Breast epithelium (tissue), 4 donors: ENCODE measurements at regions not wholly inside any gene's neighbourhood (a gene's known extent, or its start where the extent isn't known, plus 50 kb on each side); places are given as distances from the start of the nearest gene placed in this dataset.

Experiments
- DNase-seq, 2 donors: peaks; one replicate each; pipeline ENCODE4 v3.0.0-alpha.2; 2019; ENCODE audit warnings: low spot score in 2 of 2
- H3K27ac ChIP-seq, 2 donors: fragments of 200-600 bp; sonication (generic) in 1 of 2; one replicate each; pipeline ENCODE4 v1.5.1; 2016 to 2019; ENCODE audit warnings: mild to moderate bottlenecking in 1 of 2
- H3K27me3 ChIP-seq, 2 donors: fragments of 200-600 bp; sonication (generic) in 1 of 2; one replicate each; pipeline versions ENCODE4 v1.5.1 to v1.6.0; 2017 to 2019; ENCODE audit warnings: control low read depth in 1 of 2, mild to moderate bottlenecking in 1 of 2
- H3K36me3 ChIP-seq: fragments of 200-600 bp; one replicate; pipeline ENCODE4 v1.5.1; 2019
- H3K4me1 ChIP-seq, 2 donors: fragments of 200-600 bp; sonication (generic); one replicate each; pipeline ENCODE4 v1.5.1; 2016 to 2019; ENCODE audit warnings: control low read depth in 1 of 2
- H3K4me3 ChIP-seq, 3 donors: fragments of 200-600 bp; sonication (generic); 1 replicate in 2 of 3; 2 replicates in 1 of 3; pipeline ENCODE4 v1.5.1; 2016 to 2019; ENCODE audit warnings: mild to moderate bottlenecking in 3 of 3, moderate library complexity in 2 of 3
- H3K9me3 ChIP-seq, 2 donors: fragments of 200-600 bp; sonication (generic) in 1 of 2; one replicate each; pipeline ENCODE4 v1.5.1; 2016 to 2019; ENCODE audit warnings: control low read depth in 1 of 2
- POLR2A ChIP-seq: fragments of 450-650 bp; IDR thresholded peaks from one replicate; pipeline ENCODE4 v1.6.1; 2016; ENCODE audit warnings: antibody characterized with exemption, mild to moderate bottlenecking, moderate library complexity
- POLR2AphosphoS5 ChIP-seq, 3 donors: sonication (generic); formaldehyde crosslinking; IDR thresholded peaks; one replicate each; pipeline ENCODE4 v1.6.1; 2017; ENCODE audit warnings: antibody characterized with exemption in 3 of 3
- intact Hi-C: fragments of 100-400 bp; cut with DNase I; formaldehyde crosslinking; loops from one replicate; pipeline ENCODE4 v1.15.1; 2023; ENCODE audit warnings: low total_unique reads
- TF ChIP-seq, protein P1 (sequence below), 3 donors: fragments of 450-650 bp; IDR thresholded peaks; one replicate each; pipeline ENCODE4 v1.5.1; 2016 to 2017; ENCODE audit warnings: antibody characterized with exemption in 3 of 3, mild to moderate bottlenecking in 3 of 3, moderate library complexity in 3 of 3

DNA sequence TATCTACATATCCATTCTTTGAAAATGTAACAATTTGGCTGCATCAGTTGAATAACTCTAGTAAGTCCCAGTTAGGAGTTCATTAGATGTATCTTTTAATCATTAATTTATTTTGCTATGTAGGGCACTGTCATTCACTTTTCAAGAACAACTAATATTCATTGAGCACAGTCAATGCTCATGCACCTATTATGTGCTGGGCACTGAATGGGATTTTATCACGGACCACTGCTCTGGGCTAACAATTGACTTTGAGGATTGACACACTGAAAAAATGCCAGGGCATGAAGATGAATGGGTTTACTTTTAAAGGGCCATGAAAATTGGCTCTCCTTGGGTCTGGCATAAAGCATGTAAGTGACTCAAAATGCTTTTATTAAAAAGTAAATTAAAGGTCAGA lies 375.2 kb downstream of the PLPP3 start:
- TF ChIP-seq POLR2A = no peak
- TF ChIP-seq, protein P1, sequence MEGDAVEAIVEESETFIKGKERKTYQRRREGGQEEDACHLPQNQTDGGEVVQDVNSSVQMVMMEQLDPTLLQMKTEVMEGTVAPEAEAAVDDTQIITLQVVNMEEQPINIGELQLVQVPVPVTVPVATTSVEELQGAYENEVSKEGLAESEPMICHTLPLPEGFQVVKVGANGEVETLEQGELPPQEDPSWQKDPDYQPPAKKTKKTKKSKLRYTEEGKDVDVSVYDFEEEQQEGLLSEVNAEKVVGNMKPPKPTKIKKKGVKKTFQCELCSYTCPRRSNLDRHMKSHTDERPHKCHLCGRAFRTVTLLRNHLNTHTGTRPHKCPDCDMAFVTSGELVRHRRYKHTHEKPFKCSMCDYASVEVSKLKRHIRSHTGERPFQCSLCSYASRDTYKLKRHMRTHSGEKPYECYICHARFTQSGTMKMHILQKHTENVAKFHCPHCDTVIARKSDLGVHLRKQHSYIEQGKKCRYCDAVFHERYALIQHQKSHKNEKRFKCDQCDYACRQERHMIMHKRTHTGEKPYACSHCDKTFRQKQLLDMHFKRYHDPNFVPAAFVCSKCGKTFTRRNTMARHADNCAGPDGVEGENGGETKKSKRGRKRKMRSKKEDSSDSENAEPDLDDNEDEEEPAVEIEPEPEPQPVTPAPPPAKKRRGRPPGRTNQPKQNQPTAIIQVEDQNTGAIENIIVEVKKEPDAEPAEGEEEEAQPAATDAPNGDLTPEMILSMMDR (IDR thresholded peaks at IDR 0.05) = no peak
- TF ChIP-seq POLR2AphosphoS5 (IDR thresholded peaks at IDR 0.05) = no peak
- intact Hi-C loops = no loop called here
- no peak for DNase-seq
- no peak overlapping the region for H3K4me3 ChIP-seq
- H3K36me3 ChIP-seq = no peaks in the 10 kb centered on the region
- H3K4me1 ChIP-seq = peaks cover 0 to 3% of the 10 kb centered on the region in 2 donors
- no peaks in the 10 kb centered on the region for H3K27me3 ChIP-seq
- peaks cover 12 to 15% of the 10 kb centered on the region in 2 donors for H3K9me3 ChIP-seq
- no peak overlapping the region for H3K27ac ChIP-seq

DNA sequence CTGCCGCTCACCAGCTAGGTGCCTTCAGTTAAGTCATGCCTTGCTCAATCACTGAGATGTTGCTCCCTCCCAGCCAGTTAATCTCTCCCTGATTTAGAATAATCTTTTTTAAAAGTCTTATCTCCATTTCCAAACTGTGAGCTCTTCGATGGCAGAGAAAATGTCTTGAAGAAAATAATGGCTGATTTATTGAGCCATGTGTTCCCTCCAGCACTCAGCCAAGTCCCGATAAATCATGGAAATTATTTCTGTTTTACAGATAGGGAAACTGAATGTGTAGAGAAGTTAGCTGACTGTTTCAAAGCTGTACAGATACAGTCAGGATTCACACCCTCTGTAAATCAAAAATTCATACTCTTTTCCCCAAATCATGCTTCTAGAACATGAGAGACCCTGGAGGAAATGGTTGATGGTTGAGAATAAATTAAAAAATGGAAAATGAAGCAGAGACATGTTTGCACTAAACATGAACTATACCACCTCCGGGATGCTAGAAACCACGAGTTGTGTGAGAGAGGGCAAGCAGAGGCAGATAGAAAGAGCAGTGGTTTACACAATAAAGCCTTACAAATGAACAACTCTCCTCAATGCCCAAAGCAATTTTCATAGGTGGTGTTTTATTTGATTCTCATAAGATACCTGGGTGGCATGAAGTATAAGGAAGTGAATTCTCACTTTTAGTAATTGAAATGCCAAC lies 376.4 kb downstream of the PLPP3 start:
- Histone ChIP-seq H3K9me3 (peaks cover 12 to 15% of the 10 kb centered on the region in 2 donors), H3K27me3 (no peaks in the 10 kb centered on the region), H3K4me1 (peaks cover 0 to 3% of the 10 kb centered on the region in 2 donors), H3K4me3 (no peak overlapping the region), H3K27ac (no peak overlapping the region), H3K36me3 (no peaks in the 10 kb centered on the region)
- intact Hi-C loops = no loop called here
- peak in 1 of 3 donors; percentile 36 for TF ChIP-seq POLR2AphosphoS5 (IDR thresholded peaks at IDR 0.05)
- TF ChIP-seq, protein P1 (IDR thresholded peaks at IDR 0.05) = no peak
- no peak for DNase-seq

DNA sequence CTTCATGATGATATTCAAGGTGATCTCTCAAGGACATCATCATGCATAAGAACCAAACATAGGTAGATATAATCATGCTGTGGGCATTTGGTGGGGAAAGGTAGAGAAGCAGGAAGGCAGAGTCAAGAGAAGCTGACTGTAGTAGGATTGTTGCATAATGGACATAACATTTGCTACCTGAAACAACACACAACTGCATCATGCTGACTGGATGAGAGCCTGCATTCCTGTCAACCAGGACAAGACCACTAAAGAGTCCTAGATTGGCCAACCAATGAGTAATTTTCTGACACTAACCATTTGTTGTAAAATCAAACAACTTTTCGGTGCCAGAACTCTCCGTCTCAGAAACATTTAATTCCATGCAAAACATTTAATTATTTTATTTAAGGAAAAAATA lies 377.2 kb downstream of the PLPP3 start:
- TF ChIP-seq POLR2A (no peak), POLR2AphosphoS5 (IDR thresholded peaks at IDR 0.05) (no peak)
- TF ChIP-seq, protein P1 (IDR thresholded peaks at IDR 0.05) = no peak
- no peaks in the 10 kb centered on the region for H3K36me3 ChIP-seq
- no peaks in the 10 kb centered on the region for H3K27me3 ChIP-seq
- peaks cover 0 to 3% of the 10 kb centered on the region in 2 donors for H3K4me1 ChIP-seq
- H3K27ac ChIP-seq = no peak overlapping the region
- no peak for DNase-seq
- no peak overlapping the region for H3K4me3 ChIP-seq
- intact Hi-C loops = no loop called here
- H3K9me3 ChIP-seq = peaks cover 6 to 9% of the 10 kb centered on the region in 2 donors

DNA sequence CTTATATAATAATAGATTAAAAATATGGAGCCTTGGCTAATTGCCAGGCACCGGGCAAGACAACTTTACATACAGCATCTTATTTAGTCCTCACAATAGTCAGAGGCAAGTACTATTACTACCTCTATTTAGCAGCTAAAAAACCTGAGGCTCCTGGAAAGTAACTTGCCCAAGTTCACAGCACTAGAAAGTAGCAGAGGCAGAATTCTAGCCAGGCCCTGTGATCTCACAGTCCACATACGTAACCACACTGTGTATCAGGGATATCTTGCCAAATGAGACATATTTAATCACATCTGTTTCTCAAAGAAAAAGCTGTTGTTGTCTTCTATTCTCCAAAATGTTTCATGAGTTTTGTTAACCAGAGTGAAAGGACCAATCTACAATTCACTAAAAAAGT lies 378.5 kb downstream of the PLPP3 start:
- DNase-seq = no peak
- H3K36me3 ChIP-seq = no peaks in the 10 kb centered on the region
- H3K4me3 ChIP-seq = no peak overlapping the region
- intact Hi-C loops = no loop called here
- H3K9me3 ChIP-seq = peaks cover 0 to under 1% of the 10 kb centered on the region in 2 donors
- peaks cover 0 to 3% of the 10 kb centered on the region in 2 donors for H3K4me1 ChIP-seq
- H3K27ac ChIP-seq = peak overlapping the region in 1 of 2 donors; percentile 19
- no peak for TF ChIP-seq POLR2A
- TF ChIP-seq, protein P1 (IDR thresholded peaks at IDR 0.05) = no peak
- TF ChIP-seq POLR2AphosphoS5 (IDR thresholded peaks at IDR 0.05) = no peak
- no peaks in the 10 kb centered on the region for H3K27me3 ChIP-seq

DNA sequence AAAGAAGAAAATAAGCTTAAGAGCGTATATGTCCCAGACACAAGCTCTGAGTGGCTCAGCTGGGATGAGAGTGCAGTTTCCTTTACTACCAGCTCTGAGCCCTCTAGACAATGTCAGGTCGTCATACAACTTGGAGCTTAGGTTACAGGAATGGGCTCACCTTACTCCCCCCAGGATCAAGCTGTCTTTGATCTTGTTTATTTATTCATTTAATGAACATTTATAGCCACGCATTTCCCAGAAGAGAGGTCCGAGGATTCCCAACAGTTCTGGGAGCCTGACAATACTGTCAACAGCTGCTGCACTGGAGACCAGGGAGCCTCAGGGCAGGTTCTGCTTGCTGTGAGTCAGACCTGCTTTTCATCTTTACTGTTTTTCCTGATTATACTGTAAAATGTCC lies 378.9 kb downstream of the PLPP3 start:
- no peaks in the 10 kb centered on the region for H3K27me3 ChIP-seq
- H3K27ac ChIP-seq = peak overlapping the region; percentile 25 to 56
- peaks cover 0 to 3% of the 10 kb centered on the region in 2 donors for H3K4me1 ChIP-seq
- no peaks in the 10 kb centered on the region for H3K9me3 ChIP-seq
- no peaks in the 10 kb centered on the region for H3K36me3 ChIP-seq
- DNase-seq = peak; percentile 28 to 55
- TF ChIP-seq POLR2AphosphoS5 (IDR thresholded peaks at IDR 0.05) = no peak
- TF ChIP-seq, protein P1 (IDR thresholded peaks at IDR 0.05) = no peak
- no peak for TF ChIP-seq POLR2A
- intact Hi-C loops = no loop called here
- H3K4me3 ChIP-seq = no peak overlapping the region
